ENCODE measurements at regions not wholly inside any gene's neighbourhood (a gene's known extent, or its start where the extent isn't known, plus 50 kb on each side); places are given as distances from the start of the nearest gene placed in this dataset.

- Histone ChIP-seq H3K4me3 (no peak overlapping the region), H3K4me1 (no peaks in the 10 kb centered on the region), H3K9me3 (replicated peaks) (no peaks in the 10 kb centered on the region), H3K27me3 (no peaks in the 10 kb centered on the region), H3K27ac (no peak overlapping the region), H3K36me3 (no peaks in the 10 kb centered on the region)
- no peak for DNase-seq
Measured at GRCh38 chr18:4844320-4844719, 352.7 kb downstream of the AKAIN1 start.

DNA sequence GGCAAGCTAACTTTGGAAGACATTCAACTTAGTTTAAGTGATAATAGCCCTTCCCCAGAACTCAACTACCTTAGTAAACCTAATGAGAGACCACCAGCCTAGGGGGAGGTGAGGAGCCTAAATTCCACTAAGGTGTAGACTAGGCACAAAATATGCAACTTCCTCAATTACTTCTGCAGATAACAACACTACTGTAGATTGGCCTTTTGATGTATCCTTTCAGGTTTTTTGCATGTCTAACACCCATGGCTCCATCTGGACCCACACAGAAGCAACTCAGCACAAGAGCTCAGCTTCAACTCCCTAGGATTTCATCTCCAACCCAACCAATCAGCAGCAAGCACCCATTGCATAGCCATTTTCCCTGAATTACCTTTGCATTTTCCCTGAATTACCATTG lies 353.3 kb downstream of the AKAIN1 start:
- Histone ChIP-seq H3K27ac (no peak overlapping the region), H3K27me3 (no peaks in the 10 kb centered on the region), H3K36me3 (no peaks in the 10 kb centered on the region), H3K4me3 (no peak overlapping the region), H3K9me3 (replicated peaks) (no peaks in the 10 kb centered on the region), H3K4me1 (no peaks in the 10 kb centered on the region)
- DNase-seq, result no peak

DNA sequence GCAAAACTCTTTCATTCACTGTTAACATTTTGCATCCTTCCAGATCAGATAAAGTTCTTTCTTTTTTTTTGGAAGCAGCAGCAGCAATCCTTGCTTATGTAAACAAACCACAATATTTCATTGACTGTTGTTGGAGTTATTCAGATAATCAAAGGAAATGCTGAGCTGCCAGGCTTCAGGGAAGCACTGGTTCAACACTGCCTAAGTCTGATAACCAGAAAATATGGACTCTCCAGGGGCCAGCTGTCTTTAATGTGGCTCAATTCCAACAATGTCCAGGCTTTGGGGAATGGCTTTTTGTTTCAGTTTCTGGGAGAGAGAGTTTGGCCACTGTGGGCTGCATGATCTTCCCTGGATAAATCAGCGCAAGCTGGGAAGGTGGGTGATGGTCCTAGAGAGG lies 354.3 kb downstream of the AKAIN1 start:
- H3K36me3 ChIP-seq, result no peaks in the 10 kb centered on the region
- H3K9me3 ChIP-seq (replicated peaks), result no peaks in the 10 kb centered on the region
- no peaks in the 10 kb centered on the region for H3K27me3 ChIP-seq
- H3K4me1 ChIP-seq, result no peaks in the 10 kb centered on the region
- no peak overlapping the region for H3K27ac ChIP-seq
- no peak overlapping the region for H3K4me3 ChIP-seq
- peak in 1 of 2 experiments; percentile 1 for DNase-seq

- Histone ChIP-seq H3K4me3 (no peak overlapping the region), H3K9me3 (replicated peaks) (no peaks in the 10 kb centered on the region), H3K27me3 (no peaks in the 10 kb centered on the region), H3K36me3 (no peaks in the 10 kb centered on the region), H3K27ac (no peak overlapping the region), H3K4me1 (no peaks in the 10 kb centered on the region)
- DNase-seq, result no peak
Measured at GRCh38 chr18:4842287-4842686, 354.8 kb downstream of the AKAIN1 start.

GRCh38 chr18:4839639-4840038 lies 357.4 kb downstream of the AKAIN1 start:
- no peaks in the 10 kb centered on the region for H3K9me3 ChIP-seq (replicated peaks)
- no peaks in the 10 kb centered on the region for H3K27me3 ChIP-seq
- no peak for DNase-seq
- H3K4me1 ChIP-seq, result no peaks in the 10 kb centered on the region
- no peak overlapping the region for H3K27ac ChIP-seq
- no peak overlapping the region for H3K4me3 ChIP-seq
- no peaks in the 10 kb centered on the region for H3K36me3 ChIP-seq

- H3K4me1 ChIP-seq, result no peaks in the 10 kb centered on the region
- DNase-seq, result no peak
Measured at GRCh38 chr18:4836141-4836540, 360.9 kb downstream of the AKAIN1 start.

DNA sequence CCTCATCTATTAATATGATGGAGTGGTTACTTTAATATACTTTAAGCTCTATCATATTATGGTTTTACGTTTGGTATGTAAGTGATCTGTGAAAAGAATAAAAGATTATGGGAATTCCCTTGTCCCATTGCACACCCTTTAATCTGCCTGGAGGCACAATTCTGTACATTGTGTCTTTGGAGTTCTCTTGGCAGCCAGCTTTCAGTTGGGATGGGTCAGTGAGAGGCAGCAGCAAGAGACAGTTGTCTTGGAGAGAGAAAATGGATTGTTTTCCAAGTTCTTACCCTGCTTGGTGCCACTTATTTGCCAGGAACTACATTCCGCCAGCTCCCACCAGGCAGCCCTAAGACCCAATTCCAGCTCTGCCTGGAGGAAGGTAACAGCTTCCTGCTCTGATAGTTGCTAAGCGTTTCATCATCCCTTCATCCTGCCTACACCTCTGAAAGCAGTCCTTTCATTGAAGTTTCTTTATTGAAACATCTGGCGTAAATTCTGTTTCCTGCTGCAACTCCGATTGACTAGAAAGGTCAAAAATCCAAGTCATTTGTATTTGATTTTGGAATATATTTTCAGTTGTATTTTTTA lies 365.2 kb downstream of the AKAIN1 start:
- H3K36me3 ChIP-seq, result no peaks in the 10 kb centered on the region
- DNase-seq, result no peak

More at GRCh38 chr18:4836141-4836540, 360.9 kb downstream of the AKAIN1 start:
- no peak overlapping the region for H3K4me3 ChIP-seq
- H3K27me3 ChIP-seq, result no peaks in the 10 kb centered on the region
- no peaks in the 10 kb centered on the region for H3K9me3 ChIP-seq (replicated peaks)
- H3K27ac ChIP-seq, result no peak overlapping the region
- no peaks in the 10 kb centered on the region for H3K36me3 ChIP-seq

DNA sequence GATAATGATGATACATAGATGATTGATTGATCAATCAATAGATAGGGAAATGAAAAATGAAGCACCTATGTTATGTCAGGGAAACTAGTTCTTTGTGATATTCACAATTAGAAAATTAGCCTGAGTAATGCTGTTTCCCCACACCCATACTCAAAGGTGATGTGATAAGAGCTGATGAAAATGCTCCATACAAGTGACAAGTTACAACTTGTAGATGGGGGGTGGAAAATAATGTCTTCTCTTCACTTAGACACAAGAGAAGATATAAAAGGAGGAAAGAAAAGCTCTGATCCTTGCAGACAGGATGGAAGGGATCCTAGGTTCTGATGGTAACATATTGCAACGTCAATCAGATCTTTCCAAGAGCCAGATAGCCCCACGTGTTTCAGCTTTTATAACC lies 365.9 kb downstream of the AKAIN1 start:
- Histone ChIP-seq H3K36me3 (no peaks in the 10 kb centered on the region), H3K4me1 (no peaks in the 10 kb centered on the region), H3K27ac (no peak overlapping the region), H3K9me3 (replicated peaks) (no peaks in the 10 kb centered on the region), H3K4me3 (no peak overlapping the region), H3K27me3 (no peaks in the 10 kb centered on the region)
- no peak for DNase-seq

More for the DNA sequence above, 365.2 kb downstream of the AKAIN1 start:
- H3K9me3 ChIP-seq (replicated peaks), result no peaks in the 10 kb centered on the region
- no peaks in the 10 kb centered on the region for H3K4me1 ChIP-seq
- no peaks in the 10 kb centered on the region for H3K27me3 ChIP-seq
- no peak overlapping the region for H3K4me3 ChIP-seq
- H3K27ac ChIP-seq, result no peak overlapping the region

DNA sequence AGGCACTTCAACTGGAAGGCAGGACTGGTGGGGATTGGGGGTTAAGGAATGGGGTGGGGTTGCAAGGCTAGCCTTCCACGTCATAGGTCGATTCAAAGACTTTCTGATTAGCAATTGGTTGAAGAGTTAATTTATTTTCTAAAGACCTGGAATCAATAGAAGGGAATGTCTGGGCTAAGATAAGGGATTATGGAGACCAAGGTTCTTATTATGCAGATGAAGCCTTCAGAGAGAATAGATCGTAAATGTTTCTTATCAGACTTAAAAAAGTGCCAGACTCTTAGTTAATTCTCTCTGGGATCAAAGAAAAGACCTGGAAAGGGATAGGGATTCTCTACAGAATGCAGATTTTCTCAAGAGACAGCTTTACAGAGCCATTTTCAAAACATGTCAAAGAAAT lies 368.0 kb upstream of the DLGAP1 start:
- Histone ChIP-seq H3K4me3 (no peak overlapping the region), H3K4me1 (no peaks in the 10 kb centered on the region), H3K36me3 (no peaks in the 10 kb centered on the region), H3K27ac (no peak overlapping the region), H3K9me3 (replicated peaks) (no peaks in the 10 kb centered on the region), H3K27me3 (no peaks in the 10 kb centered on the region)
- DNase-seq, result no peak

GRCh38 chr18:4821801-4822200 lies 366.7 kb upstream of the DLGAP1 start:
- Histone ChIP-seq H3K4me3 (no peak overlapping the region), H3K27me3 (no peaks in the 10 kb centered on the region), H3K9me3 (replicated peaks) (no peaks in the 10 kb centered on the region), H3K36me3 (no peaks in the 10 kb centered on the region), H3K4me1 (no peaks in the 10 kb centered on the region), H3K27ac (no peak overlapping the region)
- no peak for DNase-seq

- Histone ChIP-seq H3K27ac (no peak overlapping the region), H3K9me3 (replicated peaks) (no peaks in the 10 kb centered on the region), H3K36me3 (no peaks in the 10 kb centered on the region), H3K27me3 (no peaks in the 10 kb centered on the region), H3K4me3 (no peak overlapping the region), H3K4me1 (no peaks in the 10 kb centered on the region)
- no peak for DNase-seq
Measured at GRCh38 chr18:4817665-4818064, 362.6 kb upstream of the DLGAP1 start.

- no peaks in the 10 kb centered on the region for H3K9me3 ChIP-seq (replicated peaks)
- H3K4me3 ChIP-seq, result no peak overlapping the region
- DNase-seq, result no peak
- no peaks in the 10 kb centered on the region for H3K27me3 ChIP-seq
- H3K36me3 ChIP-seq, result no peaks in the 10 kb centered on the region
- H3K27ac ChIP-seq, result no peak overlapping the region
- no peaks in the 10 kb centered on the region for H3K4me1 ChIP-seq
Measured at GRCh38 chr18:4813708-4814107, 358.6 kb upstream of the DLGAP1 start.

GRCh38 chr18:4808891-4809290 lies 353.8 kb upstream of the DLGAP1 start:
- H3K36me3 ChIP-seq, result no peaks in the 10 kb centered on the region
- no peak overlapping the region for H3K27ac ChIP-seq
- H3K4me1 ChIP-seq, result no peaks in the 10 kb centered on the region
- no peaks in the 10 kb centered on the region for H3K27me3 ChIP-seq
- no peak overlapping the region for H3K4me3 ChIP-seq
- DNase-seq, result no peak
- no peaks in the 10 kb centered on the region for H3K9me3 ChIP-seq (replicated peaks)

- Histone ChIP-seq H3K36me3 (no peaks in the 10 kb centered on the region), H3K4me3 (no peak overlapping the region), H3K27ac (no peak overlapping the region), H3K27me3 (no peaks in the 10 kb centered on the region), H3K9me3 (replicated peaks) (no peaks in the 10 kb centered on the region), H3K4me1 (no peaks in the 10 kb centered on the region)
- DNase-seq, result no peak
Measured at GRCh38 chr18:4807604-4808293, 352.6 kb upstream of the DLGAP1 start.

DNA sequence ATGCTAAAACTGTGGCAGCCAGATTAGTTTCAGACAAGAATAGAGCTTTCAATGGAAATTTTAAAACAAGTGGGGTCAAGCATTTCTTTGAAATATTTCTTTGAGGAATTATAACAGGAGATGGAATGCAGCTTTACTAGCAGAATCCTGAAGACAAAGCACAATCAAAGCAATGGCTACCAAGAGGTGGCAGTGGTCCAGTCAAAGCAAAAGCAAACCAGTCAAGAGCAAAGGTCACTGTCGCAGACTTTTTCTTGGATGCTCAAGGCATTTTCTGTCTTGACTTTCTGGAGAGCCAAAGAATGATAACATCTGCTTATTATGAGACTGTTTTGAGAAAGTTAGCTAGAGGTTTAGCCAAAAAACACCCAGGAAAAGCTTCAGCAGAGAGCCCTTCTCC lies 351.2 kb upstream of the DLGAP1 start:
- H3K4me3 ChIP-seq, result no peak overlapping the region
- DNase-seq, result no peak
- H3K4me1 ChIP-seq, result no peaks in the 10 kb centered on the region

DNA sequence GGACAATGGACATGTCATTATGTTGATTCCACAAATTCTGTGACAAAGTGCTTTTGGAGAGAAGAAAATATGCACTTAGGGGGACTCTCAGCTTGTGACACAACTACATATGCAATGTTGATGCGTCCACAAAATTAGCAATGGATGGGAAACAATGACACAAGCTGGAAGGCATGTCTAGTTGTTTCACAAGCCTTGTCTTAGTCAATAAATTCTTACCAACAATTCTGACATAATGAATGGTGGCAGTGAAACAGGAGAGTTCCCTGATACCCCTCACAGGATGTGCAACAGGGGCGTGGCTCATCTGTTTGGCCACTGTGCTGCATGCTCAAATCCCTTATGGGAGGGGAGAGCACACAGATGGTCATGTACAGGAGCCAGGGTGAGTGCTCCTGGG lies 347.2 kb upstream of the DLGAP1 start:
- Histone ChIP-seq H3K36me3 (no peaks in the 10 kb centered on the region), H3K9me3 (replicated peaks) (no peaks in the 10 kb centered on the region), H3K4me1 (no peaks in the 10 kb centered on the region), H3K27ac (no peak overlapping the region), H3K4me3 (no peak overlapping the region), H3K27me3 (no peaks in the 10 kb centered on the region)
- no peak for DNase-seq

More for the DNA sequence above, 351.2 kb upstream of the DLGAP1 start:
- no peak overlapping the region for H3K27ac ChIP-seq
- H3K27me3 ChIP-seq, result no peaks in the 10 kb centered on the region
- H3K9me3 ChIP-seq (replicated peaks), result no peaks in the 10 kb centered on the region
- no peaks in the 10 kb centered on the region for H3K36me3 ChIP-seq
